ENCODE measurements at regions not wholly inside any gene's neighbourhood (a gene's known extent, or its start where the extent isn't known, plus 50 kb on each side); places are given as distances from the start of the nearest gene placed in this dataset.

- Histone ChIP-seq H3K27ac (replicated peaks in 1 of 4) (no peak overlapping the region), H3K9me3 (no peaks in the 10 kb centered on the region), H3K4me3 (no peak overlapping the region), H3K27me3 (no peaks in the 10 kb centered on the region), H3K4me1 (no peaks in the 10 kb centered on the region), H3K36me3 (no peaks in the 10 kb centered on the region)
- DNase-seq (ENCODE audit: extremely low spot score), result no peak
- no peak for TF ChIP-seq POLR2AphosphoS5 (IDR thresholded peaks at IDR 0.05)
- TF ChIP-seq CTCF (IDR thresholded peaks at IDR 0.05), result no peak
- no peak for TF ChIP-seq EP300 (IDR thresholded peaks at IDR 0.05)
- no peak for TF ChIP-seq POLR2A (IDR thresholded peaks at IDR 0.05; ENCODE audit: low read depth)
- WGBS, result 73% methylated on average over 2 of the region's 2 CpGs
- intact Hi-C loops (cut with DNase I), result no loop called here
Measured at GRCh38 chrX:5015451-5015850, 1213.2 kb downstream of the NLGN4X start.

- TF ChIP-seq CTCF (IDR thresholded peaks at IDR 0.05) (no peak), POLR2AphosphoS5 (IDR thresholded peaks at IDR 0.05) (no peak), POLR2A (IDR thresholded peaks at IDR 0.05; ENCODE audit: low read depth) (no peak), EP300 (IDR thresholded peaks at IDR 0.05) (no peak)
- H3K4me3 ChIP-seq, result no peak overlapping the region
- H3K36me3 ChIP-seq, result no peaks in the 10 kb centered on the region
- intact Hi-C loops (cut with DNase I), result no loop called here
- H3K4me1 ChIP-seq, result no peaks in the 10 kb centered on the region
- 81% methylated on average over 1 of the region's 1 CpG for WGBS
- no peak for DNase-seq (ENCODE audit: extremely low spot score)
- no peaks in the 10 kb centered on the region for H3K27me3 ChIP-seq
- no peak overlapping the region for H3K27ac ChIP-seq (replicated peaks in 1 of 4)
- no peaks in the 10 kb centered on the region for H3K9me3 ChIP-seq
Measured at GRCh38 chrX:4994855-4995254, 1233.8 kb downstream of the NLGN4X start.

GRCh38 chrX:4978613-4979012, 1250.1 kb downstream of the NLGN4X start:
- H3K4me3 ChIP-seq, result no peak overlapping the region
- no peaks in the 10 kb centered on the region for H3K9me3 ChIP-seq
- H3K27ac ChIP-seq (replicated peaks in 1 of 4), result no peak overlapping the region
- no peaks in the 10 kb centered on the region for H3K27me3 ChIP-seq
- TF ChIP-seq EP300 (IDR thresholded peaks at IDR 0.05) (no peak), POLR2AphosphoS5 (IDR thresholded peaks at IDR 0.05) (no peak), CTCF (IDR thresholded peaks at IDR 0.05) (no peak), POLR2A (IDR thresholded peaks at IDR 0.05; ENCODE audit: low read depth) (no peak)
- DNase-seq (ENCODE audit: extremely low spot score), result no peak
- intact Hi-C loops (cut with DNase I), result no loop called here
- no peaks in the 10 kb centered on the region for H3K4me1 ChIP-seq
- no peaks in the 10 kb centered on the region for H3K36me3 ChIP-seq
- 79% methylated on average over 1 of the region's 1 CpG for WGBS

- Histone ChIP-seq H3K27ac (replicated peaks in 1 of 4) (no peak overlapping the region), H3K4me3 (no peak overlapping the region), H3K27me3 (no peaks in the 10 kb centered on the region), H3K4me1 (no peaks in the 10 kb centered on the region), H3K36me3 (no peaks in the 10 kb centered on the region), H3K9me3 (peaks cover 0 to 8% (median 0%) of the 10 kb centered on the region in 4 donors)
- DNase-seq (ENCODE audit: extremely low spot score), result no peak
- WGBS, result 48% methylated on average over 2 of the region's 2 CpGs
- no peak for TF ChIP-seq EP300 (IDR thresholded peaks at IDR 0.05)
- no peak for TF ChIP-seq CTCF (IDR thresholded peaks at IDR 0.05)
- no peak for TF ChIP-seq POLR2AphosphoS5 (IDR thresholded peaks at IDR 0.05)
- TF ChIP-seq POLR2A (IDR thresholded peaks at IDR 0.05; ENCODE audit: low read depth), result no peak
- intact Hi-C loops (cut with DNase I), result no loop called here
Measured at GRCh38 chrX:4971646-4972045, 1257.0 kb downstream of the NLGN4X start.

- H3K27ac ChIP-seq (replicated peaks in 1 of 4), result no peak overlapping the region
- TF ChIP-seq CTCF (IDR thresholded peaks at IDR 0.05), result no peak
- no peak for TF ChIP-seq POLR2AphosphoS5 (IDR thresholded peaks at IDR 0.05)
- TF ChIP-seq POLR2A (IDR thresholded peaks at IDR 0.05; ENCODE audit: low read depth), result no peak
- TF ChIP-seq EP300 (IDR thresholded peaks at IDR 0.05), result no peak
- no peak for DNase-seq (ENCODE audit: extremely low spot score)
- H3K4me1 ChIP-seq, result no peaks in the 10 kb centered on the region
- peaks cover 0 to 8% (median 0%) of the 10 kb centered on the region in 4 donors for H3K9me3 ChIP-seq
- intact Hi-C loops (cut with DNase I), result no loop called here
- whole genome bisulfite sequencing, result 77% methylated on average over 3 of the region's 3 CpGs
- H3K36me3 ChIP-seq, result no peaks in the 10 kb centered on the region
- no peak overlapping the region for H3K4me3 ChIP-seq
- no peaks in the 10 kb centered on the region for H3K27me3 ChIP-seq
Measured at GRCh38 chrX:4964112-4964511, 1250.7 kb upstream of the PRKX start.
